GM10248 (cell line): ENCODE measurements at regions not wholly inside any gene's neighbourhood (a gene's known extent, or its start where the extent isn't known, plus 50 kb on each side); places are given as distances from the start of the nearest gene placed in this dataset.
"Not testable (repeated sequence)": the region's sequence is repeated elsewhere in the genome, so short reads cannot be mapped to it uniquely, and the experiment has no call there.

Experiments
- CTCF ChIA-PET: fragments of 300-600 bp; sonication (Branson Sonifier 250); formaldehyde crosslinking; extraction: SDS; loops from one replicate; lab custom pipeline; 2021; ENCODE audit warnings: antibody characterized with exemption; lab: Yijun Ruan, JAX
- POLR2A ChIA-PET: fragments of 350-650 bp; sonication (Branson Sonifier 250); formaldehyde crosslinking; extraction: SDS; loops from one replicate; lab custom pipeline; 2020; ENCODE audit warnings: antibody characterized with exemption; lab: Yijun Ruan, JAX
- DNase-seq: peaks from one replicate; pipeline ENCODE4 v3.0.0; 2012; ENCODE audit errors: extremely low spot score
- CTCF ChIP-seq: IDR thresholded peaks from 2 replicates; pipeline ENCODE4 v1.5.1; 2012; ENCODE audit warnings: mild to moderate bottlenecking, low read depth; ENCODE audit errors: extremely low read depth, missing control alignments, control extremely low read depth

GRCh38 chr1:19559641-19560040 is 74.3 kb upstream of the CAPZB start:
- TF ChIP-seq CTCF: no peak
- DNase-seq: peak; percentile 1
- POLR2A ChIA-PET: no interaction called here
- CTCF ChIA-PET: interaction anchor here (1.2 kb wide), 1 partner anchor 22 kb away, joined by 4 read pairs; no protein-coding TSS in a partner anchor

- POLR2A ChIA-PET: no interaction called here
- CTCF ChIA-PET: interaction anchor here (0.8 kb wide), 1 partner anchor 24 kb away, joined by 3 read pairs; no protein-coding TSS in a partner anchor
- DNase-seq: no peak
- TF ChIP-seq CTCF: no peak
These were observed 72.3 kb upstream of the CAPZB start for GRCh38 chr1:19557609-19558051.

- ChIA-PET CTCF (interaction anchor here (1.3 kb wide), 1 partner anchor 28 kb away, joined by 5 read pairs; no protein-coding TSS in a partner anchor), POLR2A (no interaction called here)
- TF ChIP-seq CTCF: no peak
- DNase-seq: no peak
These were observed 68.8 kb upstream of the CAPZB start for GRCh38 chr1:19554090-19554489.

- ChIA-PET POLR2A (no interaction called here), CTCF (no interaction called here)
- no peak for TF ChIP-seq CTCF
These were observed 67.1 kb upstream of the CAPZB start for GRCh38 chr1:19552291-19553010.

GRCh38 chr1:19551837-19552236 is 66.5 kb upstream of the CAPZB start:
- POLR2A ChIA-PET, DNase-seq, CTCF ChIA-PET: not testable (repeated sequence)

More at GRCh38 chr1:19552291-19553010, 67.1 kb upstream of the CAPZB start:
- peak; percentile 5 for DNase-seq

GRCh38 chr1:19550437-19550836 is 65.1 kb upstream of the CAPZB start:
- DNase-seq, CTCF ChIA-PET, POLR2A ChIA-PET: not testable (repeated sequence)

GRCh38 chr1:19547814-19548213 is 62.5 kb upstream of the CAPZB start:
- no peak for TF ChIP-seq CTCF
- DNase-seq: no peak
- CTCF ChIA-PET: interaction anchor here (1.5 kb wide), 1 partner anchor 12 kb away, joined by 5 read pairs; no protein-coding TSS in a partner anchor
- POLR2A ChIA-PET: no interaction called here

GRCh38 chr1:19536519-19536918 is 51.2 kb upstream of the CAPZB start:
- TF ChIP-seq CTCF: no peak
- DNase-seq: no peak
- ChIA-PET POLR2A (no interaction called here), CTCF (interaction anchor here (1.4 to 2.0 kb wide), 3 partner anchors 12 to 168 kb away, joined by 3 to 5 read pairs (median 3); no protein-coding TSS in a partner anchor)
